ENCODE measurements at regions not wholly inside any gene's neighbourhood (a gene's known extent, or its start where the extent isn't known, plus 50 kb on each side); places are given as distances from the start of the nearest gene placed in this dataset.

GRCh38 chr1:229070168-229070567, 200.7 kb upstream of the RAB4A start:
- H3K4me3 Mint-ChIP-seq, result no peak overlapping the region
- H3K36me3 ChIP-seq (ENCODE audit: control insufficient read depth, insufficient read depth, low read length), result no peaks in the 10 kb centered on the region
- WGBS (ENCODE audit: insufficient coverage), result 71% methylated on average over 5 of the region's 5 CpGs
- H3K36me3 Mint-ChIP-seq, result no peaks in the 10 kb centered on the region
- no peak for ATAC-seq
- H3K4me1 ChIP-seq (ENCODE audit: control insufficient read depth, insufficient read depth, low read length), result peaks cover 34% of the 10 kb centered on the region
- peaks cover 15 to 22% of the 10 kb centered on the region in 2 donors for H3K4me1 Mint-ChIP-seq
- intact Hi-C loops (cut with micrococcal nuclease), result no loop called here
- no peaks in the 10 kb centered on the region for H3K27me3 ChIP-seq (ENCODE audit: control insufficient read depth, insufficient read depth, low read length)
- H3K9me3 Mint-ChIP-seq, result no peaks in the 10 kb centered on the region
- no peaks in the 10 kb centered on the region for H3K9me3 ChIP-seq (ENCODE audit: control insufficient read depth, insufficient read depth, low read length)
- H3K4me3 ChIP-seq (ENCODE audit: low read length), result no peak overlapping the region
- H3K27ac ChIP-seq (ENCODE audit: low read length), result no peak overlapping the region
- no peak overlapping the region for H3K27ac Mint-ChIP-seq
- no peak for TF ChIP-seq CTCF (IDR thresholded peaks at IDR 0.05)
- peaks cover 0 to 7% of the 10 kb centered on the region in 2 donors for H3K27me3 Mint-ChIP-seq (ENCODE audit: low read depth in 2 of 2)
- no peak for DNase-seq

GRCh38 chr1:229073251-229073650, 197.7 kb upstream of the RAB4A start:
- intact Hi-C loops (cut with micrococcal nuclease), result no loop called here

GRCh38 chr1:229075217-229075616, 195.7 kb upstream of the RAB4A start:
- DNase-seq (no peak), ATAC-seq (no peak)
- intact Hi-C loops (cut with micrococcal nuclease), result no loop called here
- Mint-ChIP-seq H3K36me3 (no peaks in the 10 kb centered on the region), H3K4me3 (no peak overlapping the region), H3K27me3 (ENCODE audit: low read depth in 2 of 2) (peaks cover 0 to 3% of the 10 kb centered on the region in 2 donors), H3K27ac (no peak overlapping the region), H3K4me1 (peaks cover 0 to 5% of the 10 kb centered on the region in 2 donors), H3K9me3 (no peaks in the 10 kb centered on the region)
- no peak overlapping the region for H3K4me3 ChIP-seq (ENCODE audit: low read length)
- TF ChIP-seq CTCF (IDR thresholded peaks at IDR 0.05), result no peak
- H3K27ac ChIP-seq (ENCODE audit: low read length), result no peak overlapping the region
- peaks cover 18% of the 10 kb centered on the region for H3K4me1 ChIP-seq (ENCODE audit: control insufficient read depth, insufficient read depth, low read length)
- no peaks in the 10 kb centered on the region for H3K36me3 ChIP-seq (ENCODE audit: control insufficient read depth, insufficient read depth, low read length)
- WGBS (ENCODE audit: insufficient coverage), result 85% methylated on average over 2 of the region's 2 CpGs
- H3K9me3 ChIP-seq (ENCODE audit: control insufficient read depth, insufficient read depth, low read length), result no peaks in the 10 kb centered on the region
- H3K27me3 ChIP-seq (ENCODE audit: control insufficient read depth, insufficient read depth, low read length), result no peaks in the 10 kb centered on the region

More at GRCh38 chr1:229073251-229073650, 197.7 kb upstream of the RAB4A start:
- Mint-ChIP-seq H3K36me3 (no peaks in the 10 kb centered on the region), H3K27ac (no peak overlapping the region), H3K4me3 (no peak overlapping the region), H3K4me1 (peaks cover 5 to 11% of the 10 kb centered on the region in 2 donors), H3K9me3 (no peaks in the 10 kb centered on the region), H3K27me3 (ENCODE audit: low read depth in 2 of 2) (peaks cover 0 to 3% of the 10 kb centered on the region in 2 donors)
- no peak for TF ChIP-seq CTCF (IDR thresholded peaks at IDR 0.05)
- H3K4me1 ChIP-seq (ENCODE audit: control insufficient read depth, insufficient read depth, low read length), result peaks cover 23% of the 10 kb centered on the region
- no peaks in the 10 kb centered on the region for H3K9me3 ChIP-seq (ENCODE audit: control insufficient read depth, insufficient read depth, low read length)
- H3K36me3 ChIP-seq (ENCODE audit: control insufficient read depth, insufficient read depth, low read length), result no peaks in the 10 kb centered on the region
- DNase-seq (no peak), ATAC-seq (no peak)
- no peak overlapping the region for H3K27ac ChIP-seq (ENCODE audit: low read length)
- H3K4me3 ChIP-seq (ENCODE audit: low read length), result no peak overlapping the region
- H3K27me3 ChIP-seq (ENCODE audit: control insufficient read depth, insufficient read depth, low read length), result no peaks in the 10 kb centered on the region
- WGBS (ENCODE audit: insufficient coverage), result 96% methylated on average over 6 of the region's 6 CpGs

GRCh38 chr1:229075716-229076115, 195.2 kb upstream of the RAB4A start:
- H3K27me3 ChIP-seq (ENCODE audit: control insufficient read depth, insufficient read depth, low read length), result no peaks in the 10 kb centered on the region
- H3K9me3 ChIP-seq (ENCODE audit: control insufficient read depth, insufficient read depth, low read length), result no peaks in the 10 kb centered on the region
- no peak for ATAC-seq
- Mint-ChIP-seq H3K36me3 (no peaks in the 10 kb centered on the region), H3K4me1 (peaks cover 0 to 5% of the 10 kb centered on the region in 2 donors), H3K9me3 (no peaks in the 10 kb centered on the region), H3K27ac (no peak overlapping the region), H3K27me3 (ENCODE audit: low read depth in 2 of 2) (peaks cover 0 to 3% of the 10 kb centered on the region in 2 donors), H3K4me3 (no peak overlapping the region)
- TF ChIP-seq CTCF (IDR thresholded peaks at IDR 0.05), result no peak
- intact Hi-C loops (cut with micrococcal nuclease), result no loop called here
- DNase-seq, result no peak
- WGBS (ENCODE audit: insufficient coverage), result 93% methylated on average over 4 of the region's 4 CpGs
- H3K36me3 ChIP-seq (ENCODE audit: control insufficient read depth, insufficient read depth, low read length), result no peaks in the 10 kb centered on the region
- H3K4me1 ChIP-seq (ENCODE audit: control insufficient read depth, insufficient read depth, low read length), result peaks cover 16% of the 10 kb centered on the region
- no peak overlapping the region for H3K4me3 ChIP-seq (ENCODE audit: low read length)
- no peak overlapping the region for H3K27ac ChIP-seq (ENCODE audit: low read length)
